Epithelial cell of esophagus (primary cell): ENCODE measurements at regions not wholly inside any gene's neighbourhood (a gene's known extent, or its start where the extent isn't known, plus 50 kb on each side); places are given as distances from the start of the nearest gene placed in this dataset.

Source experiments
- DNase-seq: peaks from one replicate; pipeline ENCODE4 v3.0.0; 2010; ENCODE audit warnings: low read depth
- H3K4me3 ChIP-seq: 2 replicates; pipeline ENCODE4 v1.5.1; 2011; ENCODE audit warnings: mild to moderate bottlenecking, low read length, control low read depth
- CTCF ChIP-seq: IDR thresholded peaks from 2 replicates; pipeline ENCODE4 v1.5.1; 2011; ENCODE audit warnings: low read depth, mild to moderate bottlenecking, low read length, control low read depth, inconsistent platforms; ENCODE audit not compliant: insufficient read depth; ENCODE audit errors: missing control alignments

- TF ChIP-seq CTCF, result no peak
- H3K4me3 ChIP-seq, result no peak overlapping the region
- DNase-seq, result no peak
Measured at GRCh38 chr2:147589127-147589526, 255.7 kb upstream of the ACVR2A start.

GRCh38 chr2:147588191-147588590 lies 256.6 kb upstream of the ACVR2A start:
- no peak overlapping the region for H3K4me3 ChIP-seq
- no peak for TF ChIP-seq CTCF
- DNase-seq, result peak; percentile 84

- TF ChIP-seq CTCF, result no peak
- no peak for DNase-seq
- no peak overlapping the region for H3K4me3 ChIP-seq
Measured at GRCh38 chr2:147578529-147578928, 266.3 kb upstream of the ACVR2A start.

DNA sequence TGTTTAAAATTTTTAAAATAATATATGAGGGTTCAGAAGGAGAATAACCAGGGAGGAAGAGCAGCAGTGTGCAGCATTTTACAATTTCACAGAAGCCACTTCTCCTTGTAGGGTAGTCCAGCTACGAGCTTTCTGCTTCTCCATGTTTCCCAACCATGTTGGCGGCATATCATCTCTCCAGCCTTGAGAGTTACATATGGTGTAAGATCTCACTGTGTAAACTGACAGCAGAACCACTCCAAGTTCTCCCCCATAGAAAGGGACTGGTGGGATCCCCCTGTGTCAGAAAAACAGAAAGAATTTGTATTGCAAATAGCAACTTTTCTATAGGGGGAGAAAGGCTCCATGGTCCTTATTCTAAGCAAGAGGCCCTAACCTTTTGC lies 266.8 kb upstream of the ACVR2A start:
- DNase-seq, result no peak
- TF ChIP-seq CTCF, result no peak
- no peak overlapping the region for H3K4me3 ChIP-seq

GRCh38 chr2:147577323-147577997 lies 267.4 kb upstream of the ACVR2A start:
- TF ChIP-seq CTCF, result no peak
- no peak for DNase-seq
- no peak overlapping the region for H3K4me3 ChIP-seq

DNA sequence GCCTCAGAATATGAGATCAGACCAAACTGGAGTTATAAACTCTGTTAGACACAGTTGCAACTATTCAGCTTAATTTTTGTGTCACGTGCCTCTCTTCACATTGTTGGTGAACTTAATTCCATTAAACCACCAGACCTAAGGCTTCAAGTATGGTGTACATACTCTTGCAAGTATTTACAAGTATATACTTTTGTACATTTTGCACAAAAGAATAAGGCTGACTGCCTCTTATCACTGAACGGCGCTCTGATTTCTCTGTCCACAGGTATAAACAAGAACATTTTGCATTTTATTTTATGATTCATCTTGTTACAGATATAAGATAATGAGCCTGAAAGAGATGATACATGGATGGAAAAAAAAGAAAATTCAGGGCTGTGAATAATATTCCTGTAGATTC lies 269.7 kb upstream of the ACVR2A start:
- TF ChIP-seq CTCF, result no peak
- no peak for DNase-seq
- H3K4me3 ChIP-seq, result no peak overlapping the region

- TF ChIP-seq CTCF, result no peak
- H3K4me3 ChIP-seq, result no peak overlapping the region
- DNase-seq, result peak; percentile 92
Measured at GRCh38 chr2:147572622-147573021, 272.2 kb upstream of the ACVR2A start.
